B cell (primary cell): ENCODE measurements at regions not wholly inside any gene's neighbourhood (a gene's known extent, or its start where the extent isn't known, plus 50 kb on each side); places are given as distances from the start of the nearest gene placed in this dataset.
A peak's percentile ranks its signal among the peaks of the same experiment; 100 is the strongest.
"Not testable (repeated sequence)": the region's sequence is repeated elsewhere in the genome, so short reads cannot be mapped to it uniquely, and the experiment has no call there.

Source experiments
- ATAC-seq: fragments of 200-7000 bp; cut with Tn5 transposase; one replicate; pipeline ENCODE4 v1.10.0; 2021; ENCODE audit warnings: low read depth, mild to moderate bottlenecking, moderate number of reproducible peaks, moderate library complexity
- CTCF ChIA-PET: fragments of 350-600 bp; sonication (Branson Sonifier 250); formaldehyde crosslinking; loops from one replicate; lab custom pipeline; 2021; ENCODE audit warnings: antibody characterized with exemption, inconsistent platforms; lab: Charles Lee
- POLR2A ChIA-PET: fragments of 350-600 bp; sonication (Branson Sonifier 250); formaldehyde crosslinking; loops from one replicate; lab custom pipeline; 2021; ENCODE audit warnings: antibody characterized with exemption; lab: Charles Lee
- DNase-seq: peaks from one replicate; pipeline ENCODE4 v3.0.0; 2013
- H2AFZ ChIP-seq: 2 replicates; pipeline ENCODE4 v1.6.1; 2012; ENCODE audit warnings: mild to moderate bottlenecking, low read depth, low read length; ENCODE audit not compliant: insufficient read depth, poor library complexity, severe bottlenecking
- H3K27ac ChIP-seq, 2 donors: 1 replicate in 1 of 2; 2 replicates in 1 of 2; pipeline ENCODE4 v1.5.1; 2012 to 2013; ENCODE audit warnings: low read length in 2 of 2, mild to moderate bottlenecking in 2 of 2, moderate library complexity in 1 of 2
- H3K27me3 ChIP-seq, 4 experiments: fragments of 200-600 bp in 1 of 4; sonication (generic) in 1 of 4; replicated peaks in 1 of 4; 1 replicate in 2 of 4; 2 replicates in 2 of 4; pipeline versions ENCODE4 v1.6.1 to v1.7.0; 2013 to 2016; ENCODE audit warnings: low read length in 3 of 4, mild to moderate bottlenecking in 2 of 4, mixed read lengths in 1 of 4, moderate library complexity in 1 of 4; ENCODE audit not compliant: insufficient read depth in 4 of 4, control insufficient read depth in 3 of 4; ENCODE audit errors: control extremely low read depth in 1 of 4
- H3K36me3 ChIP-seq, 2 experiments: replicated peaks in 1 of 2; 1 replicate in 1 of 2; 2 replicates in 1 of 2; pipeline versions ENCODE4 v1.6.1 to v1.7.1; 2013; ENCODE audit warnings: low read length in 1 of 2; ENCODE audit not compliant: insufficient read depth in 2 of 2, control insufficient read depth in 1 of 2; ENCODE audit errors: control extremely low read depth in 1 of 2, extremely low read depth in 1 of 2
- H3K4me1 ChIP-seq, 2 donors: fragments of 200-600 bp in 1 of 2; sonication (generic) in 1 of 2; 1 replicate in 1 of 2; 2 replicates in 1 of 2; pipeline versions ENCODE4 v1.5.1 to v1.6.1; 2013 to 2017; ENCODE audit warnings: low read length in 2 of 2; ENCODE audit not compliant: control insufficient read depth in 2 of 2, insufficient read depth in 2 of 2
- H3K4me2 ChIP-seq: replicated peaks from 2 replicates; pipeline ENCODE3; 2012; ENCODE audit warnings: mild to moderate bottlenecking, low read depth, low read length; ENCODE audit not compliant: poor library complexity, severe bottlenecking
- H3K4me3 ChIP-seq, 5 experiments: fragments of 200-600 bp in 1 of 5; sonication (generic) in 1 of 5; 1 replicate in 3 of 5; 2 replicates in 2 of 5; pipeline versions ENCODE4 v1.5.1 to v1.7.0; 2011 to 2016; ENCODE audit warnings: low read length in 4 of 5, mild to moderate bottlenecking in 4 of 5, low read depth in 2 of 5, control low read depth in 1 of 5, moderate library complexity in 1 of 5; ENCODE audit not compliant: insufficient read depth in 1 of 5; ENCODE audit errors: control extremely low read depth in 1 of 5, extremely low read depth in 1 of 5
- H3K79me2 ChIP-seq: fragments of 200-600 bp; sonication (generic); one replicate; pipeline ENCODE4 v1.6.0; 2016; ENCODE audit warnings: low read length; ENCODE audit not compliant: control insufficient read depth, insufficient read depth
- H3K9ac ChIP-seq: fragments of 200-600 bp; sonication (generic); 2 replicates; pipeline ENCODE4 v1.6.1; 2017; ENCODE audit warnings: mild to moderate bottlenecking, low read length, moderate library complexity
- H3K9me3 ChIP-seq, 3 donors: one replicate each; pipeline versions ENCODE4 v1.6.1 to v1.7.1; 2013; ENCODE audit warnings: low read length in 2 of 3; ENCODE audit not compliant: control insufficient read depth in 2 of 3, insufficient read depth in 1 of 3; ENCODE audit errors: control extremely low read depth in 1 of 3
- H4K20me1 ChIP-seq: 2 replicates; pipeline ENCODE4 v1.6.0; 2012; ENCODE audit warnings: mild to moderate bottlenecking, low read length; ENCODE audit not compliant: insufficient read depth, control insufficient read depth, poor library complexity, severe bottlenecking
- H3K27ac Mint-ChIP-seq: one replicate; pipeline ENCODE4 v1.8.0; 2021; ENCODE audit warnings: mixed read lengths
- H3K27me3 Mint-ChIP-seq: one replicate; pipeline ENCODE4 v1.8.0; 2021; ENCODE audit warnings: mixed read lengths
- H3K4me1 Mint-ChIP-seq: one replicate; pipeline ENCODE4 v1.8.0; 2021; ENCODE audit warnings: mixed read lengths
- H3K4me3 Mint-ChIP-seq: one replicate; pipeline ENCODE4 v1.8.0; 2021; ENCODE audit warnings: mixed read lengths
- H3K9me3 Mint-ChIP-seq: one replicate; pipeline ENCODE4 v1.8.0; 2022; ENCODE audit warnings: mixed read lengths; ENCODE audit not compliant: insufficient read depth
- EZH2 ChIP-seq: IDR thresholded peaks from 2 replicates; pipeline ENCODE4 v1.6.1; 2012; ENCODE audit warnings: borderline replicate concordance, low read depth, mild to moderate bottlenecking, moderate library complexity, low read length; ENCODE audit not compliant: insufficient read depth, poor library complexity, severe bottlenecking
- WGBS: methylation state at CpG from one replicate; pipeline ENCODE4 v1.1.5; 2013; ENCODE audit warnings: missing lambda C conversion rate; ENCODE audit not compliant: insufficient coverage; 5-methylcytosine and 5-hydroxymethylcytosine counted together
- intact Hi-C: fragments of 100-400 bp; cut with micrococcal nuclease; formaldehyde crosslinking; loops from one replicate; pipeline ENCODE4 v1.10.0; 2022

DNA sequence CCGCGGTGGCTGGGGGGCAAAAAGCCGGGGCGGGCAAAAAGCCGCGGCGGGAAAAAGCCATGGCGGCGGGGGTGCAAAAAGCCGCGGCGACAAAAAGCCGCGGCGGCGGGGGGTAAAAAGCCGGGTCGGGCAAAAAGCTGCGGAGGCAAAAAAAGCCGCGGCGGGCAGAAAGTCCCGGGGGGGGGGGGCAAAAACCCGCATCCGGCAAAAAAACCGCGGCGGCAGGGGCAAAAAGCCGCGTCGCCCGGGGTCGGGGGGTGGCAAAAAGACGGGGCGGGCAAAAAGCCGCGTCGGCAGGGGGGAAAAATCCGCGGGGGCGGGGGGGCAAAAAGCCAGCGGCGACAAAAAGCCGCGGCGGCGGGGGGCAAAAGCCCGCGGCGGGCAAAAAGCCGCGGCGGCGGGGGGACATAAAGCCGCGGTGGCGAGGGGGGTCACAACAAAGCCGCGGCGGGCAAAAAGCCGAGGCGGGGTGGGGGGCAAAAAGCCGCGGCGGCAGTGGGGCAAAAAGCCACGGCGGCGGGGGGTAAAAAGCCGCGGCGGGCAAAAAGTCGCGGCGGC is 1634.4 kb downstream of the RPIA start:
- H3K9ac ChIP-seq, H3K79me2 ChIP-seq, intact Hi-C loops, H3K27me3 ChIP-seq, H3K4me1 Mint-ChIP-seq, CTCF ChIA-PET, H3K9me3 Mint-ChIP-seq, ATAC-seq, H3K27ac Mint-ChIP-seq, H3K27ac ChIP-seq, H4K20me1 ChIP-seq, H3K9me3 ChIP-seq, H3K36me3 ChIP-seq, H2AFZ ChIP-seq, H3K4me3 Mint-ChIP-seq, H3K4me1 ChIP-seq, POLR2A ChIA-PET, H3K27me3 Mint-ChIP-seq: not testable (repeated sequence)
- peak; percentile 4 for DNase-seq
- H3K4me2 ChIP-seq, result peak overlapping the region; percentile 37
- peak; percentile 41 for TF ChIP-seq EZH2
- WGBS, result 2% methylated on average over 29 of the region's 74 CpGs
- peak overlapping the region in 1 of 5 experiments; percentile 12 for H3K4me3 ChIP-seq

- WGBS, result 75% methylated on average over 4 of the region's 9 CpGs
Measured at GRCh38 chr2:90355546-90355945, 1664.1 kb downstream of the RPIA start.

DNA sequence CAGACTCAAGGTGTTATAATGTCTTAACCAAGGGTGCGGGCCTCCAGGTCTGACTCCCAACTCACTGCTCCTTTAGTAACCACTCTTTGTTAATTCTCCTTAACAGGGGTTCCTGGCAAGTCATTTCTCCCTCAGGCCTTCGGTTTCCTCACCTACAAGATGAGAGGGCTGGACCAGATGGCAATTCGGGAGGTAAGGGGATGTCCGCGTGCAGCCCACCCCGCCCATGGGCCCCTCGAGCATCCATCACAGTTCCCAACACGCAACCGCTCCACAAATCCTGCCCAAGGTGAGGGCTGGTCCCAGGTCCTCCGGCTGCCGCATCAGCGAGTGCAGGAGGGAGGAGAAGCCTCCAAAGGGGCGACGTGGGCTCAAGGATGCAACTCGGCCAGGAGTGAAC is 1667.9 kb downstream of the RPIA start:
- DNase-seq, POLR2A ChIA-PET: not testable (repeated sequence)

More at GRCh38 chr2:90355546-90355945, 1664.1 kb downstream of the RPIA start:
- H3K36me3 ChIP-seq, H3K79me2 ChIP-seq, H3K27me3 Mint-ChIP-seq, H3K27ac Mint-ChIP-seq, H3K27me3 ChIP-seq, H3K4me3 ChIP-seq, H4K20me1 ChIP-seq, intact Hi-C loops, ATAC-seq, H2AFZ ChIP-seq, POLR2A ChIA-PET, H3K27ac ChIP-seq, H3K9me3 Mint-ChIP-seq, CTCF ChIA-PET, DNase-seq, H3K9ac ChIP-seq, H3K4me3 Mint-ChIP-seq, H3K4me1 ChIP-seq, H3K4me1 Mint-ChIP-seq, H3K9me3 ChIP-seq, H3K4me2 ChIP-seq: not testable (repeated sequence)

More for the DNA sequence above, 1667.9 kb downstream of the RPIA start:
- H3K27ac Mint-ChIP-seq, H3K27ac ChIP-seq, H3K9ac ChIP-seq, H2AFZ ChIP-seq, H3K27me3 Mint-ChIP-seq, ATAC-seq, H3K79me2 ChIP-seq, H3K9me3 Mint-ChIP-seq, H3K4me2 ChIP-seq, H3K4me1 Mint-ChIP-seq, H3K4me1 ChIP-seq, CTCF ChIA-PET, H3K4me3 ChIP-seq, H3K27me3 ChIP-seq, H3K9me3 ChIP-seq, intact Hi-C loops, H3K36me3 ChIP-seq, H4K20me1 ChIP-seq, H3K4me3 Mint-ChIP-seq: not testable (repeated sequence)
- no CpG with 5 or more reads among the region's 15 CpGs for WGBS
